Liver (tissue), 8 donors: ENCODE measurements at regions not wholly inside any gene's neighbourhood (a gene's known extent, or its start where the extent isn't known, plus 50 kb on each side); places are given as distances from the start of the nearest gene placed in this dataset.

Source experiments
- DNase-seq: peaks from one replicate; pipeline ENCODE4 v3.0.0-alpha.2; 2017; ENCODE audit warnings: low spot score
- H3K27ac ChIP-seq, 2 donors: one replicate each; pipeline ENCODE4 v1.7.0; 2013; ENCODE audit warnings: inconsistent platforms in 2 of 2, low read length in 2 of 2, control low read depth in 1 of 2, low read depth in 1 of 2, mild to moderate bottlenecking in 1 of 2
- H3K27me3 ChIP-seq, 4 donors: one replicate each; pipeline versions ENCODE4 v1.6.1 to v1.7.0; 2013; ENCODE audit warnings: low read length in 3 of 4, inconsistent platforms in 1 of 4, mild to moderate bottlenecking in 1 of 4, moderate library complexity in 1 of 4; ENCODE audit not compliant: control insufficient read depth in 4 of 4, insufficient read depth in 4 of 4
- H3K36me3 ChIP-seq, 4 donors: one replicate each; pipeline versions ENCODE4 v1.6.1 to v1.7.0; 2013; ENCODE audit warnings: low read length in 3 of 4, mild to moderate bottlenecking in 3 of 4, low read depth in 1 of 4, moderate library complexity in 1 of 4; ENCODE audit not compliant: control insufficient read depth in 4 of 4, insufficient read depth in 3 of 4
- H3K4me1 ChIP-seq, 4 donors: one replicate each; pipeline versions ENCODE4 v1.6.1 to v1.7.0; 2013; ENCODE audit warnings: low read length in 3 of 4, mild to moderate bottlenecking in 3 of 4, moderate library complexity in 1 of 4; ENCODE audit not compliant: control insufficient read depth in 4 of 4, insufficient read depth in 4 of 4
- H3K4me3 ChIP-seq, 3 donors: one replicate each; pipeline versions ENCODE4 v1.6.1 to v1.7.0; 2013; ENCODE audit warnings: low read length in 3 of 3, control low read depth in 1 of 3, low read depth in 1 of 3, mild to moderate bottlenecking in 1 of 3
- H3K9ac ChIP-seq, 2 donors: one replicate each; pipeline ENCODE4 v1.7.0; 2013; ENCODE audit warnings: low read length in 2 of 2, mild to moderate bottlenecking in 2 of 2, moderate library complexity in 2 of 2, control low read depth in 1 of 2, low read depth in 1 of 2
- H3K9me3 ChIP-seq, 4 donors: one replicate each; pipeline versions ENCODE4 v1.6.1 to v1.7.0; 2013; ENCODE audit warnings: low read length in 3 of 4; ENCODE audit not compliant: control insufficient read depth in 4 of 4
- ATF3 ChIP-seq: IDR thresholded peaks from 2 replicates; pipeline ENCODE4 v1.6.1; 2016; ENCODE audit warnings: antibody characterized with exemption
- CTCF ChIP-seq: fragments of 150-350 bp; IDR thresholded peaks from 2 replicates; pipeline ENCODE4 v1.5.1; 2017; ENCODE audit warnings: improper control_type of control experiment, low read depth, low read length; ENCODE audit not compliant: missing input control
- EGR1 ChIP-seq, 2 donors: IDR thresholded peaks; 2 replicates each; pipeline ENCODE4 v1.6.1; 2016 to 2018; ENCODE audit warnings: antibody characterized with exemption in 2 of 2, low read depth in 2 of 2
- FOXA1 ChIP-seq: IDR thresholded peaks from 2 replicates; pipeline ENCODE4 v1.6.1; 2016; ENCODE audit warnings: antibody characterized with exemption
- FOXA2 ChIP-seq: IDR thresholded peaks from 2 replicates; pipeline ENCODE4 v1.6.1; 2016; ENCODE audit warnings: antibody characterized with exemption
- GABPA ChIP-seq, 2 donors: IDR thresholded peaks in 1 of 2; conservative IDR thresholded peaks in 1 of 2; 2 replicates each; pipeline ENCODE4 v1.6.1; 2016; ENCODE audit warnings: antibody characterized with exemption in 2 of 2, mild to moderate bottlenecking in 1 of 2, moderate library complexity in 1 of 2
- HNF4A ChIP-seq, 2 donors: conservative IDR thresholded peaks; 2 replicates each; pipeline ENCODE4 v1.6.1; 2016; ENCODE audit warnings: antibody characterized with exemption in 2 of 2, mild to moderate bottlenecking in 2 of 2
- HNF4G ChIP-seq: IDR thresholded peaks from 2 replicates; pipeline ENCODE4 v1.6.1; 2016; ENCODE audit warnings: antibody characterized with exemption
- JUND ChIP-seq, 2 donors: IDR thresholded peaks; 2 replicates each; pipeline ENCODE4 v1.6.1; 2016; ENCODE audit warnings: antibody characterized with exemption in 2 of 2
- RAD21 ChIP-seq, 2 donors: IDR thresholded peaks; 2 replicates each; pipeline ENCODE4 v1.6.1; 2016; ENCODE audit warnings: antibody characterized with exemption in 2 of 2, mild to moderate bottlenecking in 2 of 2
- REST ChIP-seq: IDR thresholded peaks from 2 replicates; pipeline ENCODE4 v1.6.1; 2016; ENCODE audit warnings: antibody characterized with exemption, mild to moderate bottlenecking
- RXRA ChIP-seq, 2 donors: IDR thresholded peaks; 2 replicates each; pipeline ENCODE4 v1.6.1; 2017 to 2018; ENCODE audit warnings: antibody characterized with exemption in 2 of 2, mild to moderate bottlenecking in 1 of 2
- SP1 ChIP-seq: IDR thresholded peaks from 2 replicates; pipeline ENCODE4 v1.6.1; 2018; ENCODE audit warnings: antibody characterized with exemption, mild to moderate bottlenecking
- TAF1 ChIP-seq: conservative IDR thresholded peaks from 2 replicates; pipeline ENCODE4 v1.6.1; 2016; ENCODE audit warnings: antibody characterized with exemption, mild to moderate bottlenecking
- WGBS: extraction: QIAGEN DNeasy Blood & Tissue Kit; methylation state at CpG from one replicate; pipeline ENCODE4 v1.1.7; 2013; 5-methylcytosine and 5-hydroxymethylcytosine counted together
- TF ChIP-seq, protein P1 (sequence below): IDR thresholded peaks from 2 replicates; pipeline ENCODE4 v1.6.1; 2016; ENCODE audit warnings: antibody characterized with exemption
- TF ChIP-seq, protein P2 (sequence below): IDR thresholded peaks from 2 replicates; pipeline ENCODE4 v1.6.1; 2016; ENCODE audit warnings: antibody characterized with exemption
- donor health status: healthy.
- donor health status: healthy.
- donor health status: healthy.
- donor health status: healthy.
- donor health status: healthy.

DNA sequence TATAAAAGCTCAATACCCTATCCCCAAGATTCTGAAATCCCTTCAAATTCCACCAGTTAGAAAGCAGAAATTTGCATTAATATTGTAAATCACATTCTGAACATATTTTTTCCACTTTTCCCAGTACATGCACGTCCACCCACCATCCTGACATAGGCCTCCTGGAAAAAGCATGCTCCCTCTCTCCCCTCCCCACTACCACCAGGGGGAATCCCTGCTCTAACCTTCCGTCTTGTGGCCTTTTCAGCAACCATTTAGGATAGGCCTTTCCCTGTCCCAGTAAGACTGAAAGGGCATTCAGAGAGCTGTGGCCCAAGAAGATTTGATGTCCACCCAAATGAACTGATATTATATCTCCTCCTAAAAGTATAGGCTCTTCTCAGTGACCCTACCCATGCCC, 182.1 kb downstream of the ARRDC4 start:
- DNase-seq = no peak
- no peaks in the 10 kb centered on the region for H3K9me3 ChIP-seq
- H3K4me3 ChIP-seq = no peak overlapping the region
- H3K9ac ChIP-seq = no peak overlapping the region
- 88% methylated on average over 2 of the region's 2 CpGs for WGBS
- no peaks in the 10 kb centered on the region for H3K4me1 ChIP-seq
- no peaks in the 10 kb centered on the region for H3K36me3 ChIP-seq
- TF ChIP-seq EGR1 (IDR thresholded peaks at IDR 0.05; ENCODE audit: low read depth in 2 of 2) = no peak
- no peak for TF ChIP-seq TAF1
- TF ChIP-seq CTCF = no peak
- TF ChIP-seq RAD21 (IDR thresholded peaks at IDR 0.05) = no peak
- no peak for TF ChIP-seq FOXA1
- no peak for TF ChIP-seq HNF4A (conservative IDR thresholded peaks at IDR 0.05)
- no peak for TF ChIP-seq HNF4G
- no peak for TF ChIP-seq GABPA (IDR thresholded peaks at IDR 0.05 in 1 of 2, conservative IDR thresholded peaks at IDR 0.05 in 1 of 2)
- TF ChIP-seq JUND (IDR thresholded peaks at IDR 0.05) = no peak
- H3K27ac ChIP-seq = no peak overlapping the region
- H3K27me3 ChIP-seq = peaks cover 0 to 7% (median 0%) of the 10 kb centered on the region in 4 donors

DNA sequence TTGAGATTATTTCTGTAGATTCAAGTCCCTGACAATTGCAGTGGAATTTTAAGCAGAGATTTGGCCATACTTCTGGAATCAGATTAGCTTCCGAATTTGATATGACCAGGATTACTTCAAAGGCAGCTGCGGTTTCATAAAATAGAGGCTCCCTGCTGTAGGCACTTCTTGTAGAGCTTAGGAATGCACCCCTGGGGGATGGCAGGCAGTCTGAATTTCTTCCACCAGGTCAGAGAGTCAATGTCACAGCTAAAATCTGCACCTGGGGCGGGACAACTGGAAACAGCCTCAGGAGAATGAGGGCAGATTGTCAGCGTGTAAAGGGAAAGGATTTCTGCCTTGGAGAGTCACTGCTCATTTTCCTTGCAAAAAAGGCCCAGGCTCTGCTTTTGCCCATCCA, 182.6 kb downstream of the ARRDC4 start:
- Histone ChIP-seq H3K9me3 (no peaks in the 10 kb centered on the region), H3K27me3 (peaks cover 0 to 7% (median 0%) of the 10 kb centered on the region in 4 donors), H3K36me3 (no peaks in the 10 kb centered on the region), H3K4me1 (no peaks in the 10 kb centered on the region), H3K27ac (no peak overlapping the region), H3K9ac (no peak overlapping the region), H3K4me3 (no peak overlapping the region)
- TF ChIP-seq REST (no peak), HNF4A (conservative IDR thresholded peaks at IDR 0.05) (no peak), SP1 (no peak), CTCF (no peak), RXRA (IDR thresholded peaks at IDR 0.05) (no peak), FOXA2 (no peak), JUND (IDR thresholded peaks at IDR 0.05) (no peak), GABPA (IDR thresholded peaks at IDR 0.05 in 1 of 2, conservative IDR thresholded peaks at IDR 0.05 in 1 of 2) (no peak), ATF3 (no peak), TAF1 (no peak), HNF4G (no peak)
- TF ChIP-seq, protein P1, sequence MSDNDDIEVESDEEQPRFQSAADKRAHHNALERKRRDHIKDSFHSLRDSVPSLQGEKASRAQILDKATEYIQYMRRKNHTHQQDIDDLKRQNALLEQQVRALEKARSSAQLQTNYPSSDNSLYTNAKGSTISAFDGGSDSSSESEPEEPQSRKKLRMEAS = no peak
- TF ChIP-seq, protein P2, sequence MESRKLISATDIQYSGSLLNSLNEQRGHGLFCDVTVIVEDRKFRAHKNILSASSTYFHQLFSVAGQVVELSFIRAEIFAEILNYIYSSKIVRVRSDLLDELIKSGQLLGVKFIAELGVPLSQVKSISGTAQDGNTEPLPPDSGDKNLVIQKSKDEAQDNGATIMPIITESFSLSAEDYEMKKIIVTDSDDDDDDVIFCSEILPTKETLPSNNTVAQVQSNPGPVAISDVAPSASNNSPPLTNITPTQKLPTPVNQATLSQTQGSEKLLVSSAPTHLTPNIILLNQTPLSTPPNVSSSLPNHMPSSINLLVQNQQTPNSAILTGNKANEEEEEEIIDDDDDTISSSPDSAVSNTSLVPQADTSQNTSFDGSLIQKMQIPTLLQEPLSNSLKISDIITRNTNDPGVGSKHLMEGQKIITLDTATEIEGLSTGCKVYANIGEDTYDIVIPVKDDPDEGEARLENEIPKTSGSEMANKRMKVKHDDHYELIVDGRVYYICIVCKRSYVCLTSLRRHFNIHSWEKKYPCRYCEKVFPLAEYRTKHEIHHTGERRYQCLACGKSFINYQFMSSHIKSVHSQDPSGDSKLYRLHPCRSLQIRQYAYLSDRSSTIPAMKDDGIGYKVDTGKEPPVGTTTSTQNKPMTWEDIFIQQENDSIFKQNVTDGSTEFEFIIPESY = no peak
- DNase-seq = no peak
- 81% methylated on average over 4 of the region's 4 CpGs for WGBS
